GM12891 (cell line): ENCODE measurements at regions not wholly inside any gene's neighbourhood (a gene's known extent, or its start where the extent isn't known, plus 50 kb on each side); places are given as distances from the start of the nearest gene placed in this dataset.

ENCODE experiments used
- DNase-seq: peaks from one replicate; pipeline ENCODE4 v3.0.0; 2011; ENCODE audit warnings: low spot score; ENCODE audit not compliant: insufficient read length
- FAIRE-seq: peaks from 2 replicates; lab custom pipeline; 2011; peaks lifted over from hg19 to GRCh38; lab: Jason Lieb, UNC
- PAX5 ChIP-seq: IDR thresholded peaks from 2 replicates; pipeline ENCODE4 v1.6.1; 2011; ENCODE audit warnings: low read length, moderate library complexity, mild to moderate bottlenecking; ENCODE audit not compliant: insufficient read depth, severe bottlenecking
- POLR2A ChIP-seq: IDR thresholded peaks from 2 replicates; pipeline ENCODE4 v1.6.1; 2011; ENCODE audit warnings: low read depth, low read length, control low read depth
- POLR2AphosphoS5 ChIP-seq: IDR thresholded peaks from 2 replicates; pipeline ENCODE4 v1.6.1; 2011; ENCODE audit warnings: low read depth, low read length, control low read depth
- POU2F2 ChIP-seq: IDR thresholded peaks from 2 replicates; pipeline ENCODE4 v1.6.1; 2011; ENCODE audit warnings: low read depth, mild to moderate bottlenecking, control low read depth, low read length, moderate library complexity
- SPI1 ChIP-seq: IDR thresholded peaks from 2 replicates; pipeline ENCODE4 v1.6.1; 2011; ENCODE audit warnings: low read depth, low read length, control low read depth
- TAF1 ChIP-seq: IDR thresholded peaks from 2 replicates; pipeline ENCODE4 v1.6.1; 2011; ENCODE audit warnings: low read depth, low read length, control low read depth

GRCh38 chrX:69010339-69010738, 154.9 kb downstream of the PJA1 start:
- no peak for TF ChIP-seq TAF1
- no peak for TF ChIP-seq POLR2AphosphoS5
- TF ChIP-seq POLR2A = no peak
- no peak for TF ChIP-seq PAX5
- TF ChIP-seq SPI1 = no peak
- no peak for TF ChIP-seq POU2F2
- DNase-seq = no peak
- no peak for FAIRE-seq

- no peak for DNase-seq
- no peak for TF ChIP-seq POLR2AphosphoS5
- TF ChIP-seq TAF1 = no peak
- TF ChIP-seq POU2F2 = no peak
- TF ChIP-seq SPI1 = no peak
- TF ChIP-seq POLR2A = no peak
- no peak for TF ChIP-seq PAX5
- FAIRE-seq = no peak
Observed at GRCh38 chrX:69000877-69001276, 164.4 kb downstream of the PJA1 start.

- no peak for DNase-seq
- FAIRE-seq = no peak
- TF ChIP-seq POLR2A = no peak
- TF ChIP-seq PAX5 = no peak
- TF ChIP-seq SPI1 = no peak
- TF ChIP-seq POLR2AphosphoS5 = no peak
- TF ChIP-seq POU2F2 = no peak
- no peak for TF ChIP-seq TAF1
Observed at GRCh38 chrX:68999931-69000330, 165.3 kb downstream of the PJA1 start.

DNA sequence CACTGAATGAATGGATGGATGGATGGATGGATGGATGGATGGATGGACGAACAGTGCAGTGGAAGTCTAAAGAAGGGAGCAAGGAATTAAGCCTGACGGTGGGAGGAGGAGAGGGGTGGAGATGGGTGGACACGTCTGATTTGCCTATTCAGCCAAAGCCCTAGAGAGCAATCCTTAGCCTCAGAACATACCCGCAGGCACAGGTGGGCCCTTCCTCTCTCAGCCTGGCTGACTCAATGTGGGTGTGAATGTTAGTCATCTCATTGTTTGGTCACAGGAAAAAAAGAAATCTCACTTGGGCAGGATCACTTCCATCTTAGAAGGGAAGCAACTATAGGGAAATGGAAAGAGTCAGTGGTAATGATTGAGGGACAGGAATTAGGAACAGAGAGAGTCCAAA, 165.9 kb downstream of the PJA1 start:
- no peak for TF ChIP-seq TAF1
- no peak for FAIRE-seq
- DNase-seq = no peak

DNA sequence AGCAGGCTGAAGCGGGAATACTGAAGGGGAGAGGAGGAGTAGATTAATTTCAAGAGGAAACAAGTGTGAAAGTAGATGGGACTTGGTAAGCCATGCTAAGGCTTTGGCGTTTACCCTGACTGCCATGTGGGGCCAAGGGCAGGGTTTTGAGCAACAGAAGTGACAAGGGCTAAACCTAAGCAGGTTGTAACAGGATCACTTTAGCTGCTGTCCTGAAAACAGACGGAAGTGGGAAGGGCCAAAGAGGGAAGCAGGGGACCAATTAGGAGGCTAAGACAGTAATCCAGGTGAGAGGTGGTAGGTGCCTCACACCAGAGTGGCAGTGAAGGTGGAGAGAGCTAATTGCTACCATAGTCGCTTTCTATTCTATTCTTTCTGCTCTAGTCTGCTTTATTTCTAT, 166.5 kb downstream of the PJA1 start:
- TF ChIP-seq POU2F2 (no peak), POLR2AphosphoS5 (no peak), PAX5 (no peak), TAF1 (no peak), SPI1 (no peak), POLR2A (no peak)
- FAIRE-seq (no peak), DNase-seq (no peak)

GRCh38 chrX:68997911-68998310, 167.3 kb downstream of the PJA1 start:
- FAIRE-seq (no peak), DNase-seq (no peak)

DNA sequence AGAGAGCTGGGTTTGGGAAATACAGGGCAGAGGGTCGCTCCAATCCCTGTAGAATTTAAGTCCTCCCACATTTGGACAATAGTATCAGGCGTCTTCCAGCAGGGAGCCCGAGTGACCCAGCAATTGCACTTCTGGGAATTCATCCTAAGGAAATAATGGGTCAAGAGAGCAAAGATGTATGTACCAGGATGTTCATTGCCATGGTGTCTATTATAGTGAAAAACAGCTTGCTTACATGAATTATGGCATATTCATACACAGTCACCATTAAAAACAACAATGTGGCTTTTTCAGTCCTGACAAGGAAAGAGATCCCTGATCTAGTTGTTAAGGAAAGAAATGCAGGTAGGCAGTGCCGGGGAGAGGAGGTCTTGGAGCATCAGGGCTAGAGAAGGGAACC, 167.7 kb downstream of the PJA1 start:
- DNase-seq (no peak), FAIRE-seq (no peak)
- no peak for TF ChIP-seq POU2F2
- TF ChIP-seq POLR2AphosphoS5 = no peak
- no peak for TF ChIP-seq PAX5
- no peak for TF ChIP-seq SPI1
- TF ChIP-seq POLR2A = no peak
- TF ChIP-seq TAF1 = no peak

More at GRCh38 chrX:68997911-68998310, 167.3 kb downstream of the PJA1 start:
- no peak for TF ChIP-seq SPI1
- no peak for TF ChIP-seq PAX5
- no peak for TF ChIP-seq TAF1
- no peak for TF ChIP-seq POU2F2

- TF ChIP-seq PAX5 = no peak
- TF ChIP-seq POU2F2 = no peak
- no peak for TF ChIP-seq POLR2A
- no peak for TF ChIP-seq SPI1
- no peak for TF ChIP-seq TAF1
- no peak for TF ChIP-seq POLR2AphosphoS5
- no peak for FAIRE-seq
- no peak for DNase-seq
Observed at GRCh38 chrX:68995780-68996551, 167.1 kb downstream of the EFNB1 start.

DNA sequence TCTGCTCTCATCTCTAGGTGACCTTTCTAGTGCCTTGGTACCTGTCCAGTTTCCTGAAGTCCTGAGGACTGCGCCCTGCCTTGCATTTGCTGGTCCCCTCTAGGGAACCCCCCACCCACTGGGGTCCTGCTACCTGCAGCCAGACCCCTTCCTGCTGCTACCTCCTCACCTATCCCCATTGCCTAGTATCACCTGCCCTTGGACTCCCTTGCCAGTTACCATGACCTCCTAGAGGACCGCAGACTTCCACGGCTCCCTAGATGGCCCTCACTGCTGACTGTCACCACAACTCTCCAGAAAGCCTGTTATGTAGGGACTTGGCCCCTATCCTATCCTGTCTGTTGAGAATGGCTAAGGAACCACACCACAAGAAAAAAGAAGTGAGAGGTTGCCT, 166.6 kb downstream of the EFNB1 start:
- FAIRE-seq (no peak), DNase-seq (no peak)
- no peak for TF ChIP-seq POU2F2
- no peak for TF ChIP-seq SPI1
- no peak for TF ChIP-seq POLR2AphosphoS5
- TF ChIP-seq POLR2A = no peak
- TF ChIP-seq PAX5 = no peak
- no peak for TF ChIP-seq TAF1

- TF ChIP-seq POU2F2 (no peak), TAF1 (no peak), SPI1 (no peak), POLR2A (no peak), POLR2AphosphoS5 (no peak), PAX5 (no peak)
- no peak for FAIRE-seq
- DNase-seq = no peak
Observed at GRCh38 chrX:68994891-68995255, 166.1 kb downstream of the EFNB1 start.
